SK-N-SH (cell line): ENCODE measurements at regions not wholly inside any gene's neighbourhood (a gene's known extent, or its start where the extent isn't known, plus 50 kb on each side); places are given as distances from the start of the nearest gene placed in this dataset.

Experiments used
- CTCF ChIA-PET: fragments of 300-600, 350-600 bp; formaldehyde crosslinking; extraction: SDS; loops from one replicate; lab custom pipeline; 2021; lab: Yijun Ruan, JAX
- POLR2A ChIA-PET: fragments of 350-600 bp; sonication (Branson Sonifier 250); formaldehyde crosslinking; extraction: SDS; loops from one replicate; lab custom pipeline; 2020; ENCODE audit warnings: antibody characterized with exemption, inconsistent platforms; lab: Yijun Ruan, JAX
- DNase-seq: peaks from one replicate; pipeline ENCODE4 v3.0.0; 2012
- H2AFZ ChIP-seq: fragments of 200-600 bp; sonication (generic); 2 replicates; pipeline ENCODE4 v1.8.1; 2016; ENCODE audit warnings: antibody characterized with exemption, mild to moderate bottlenecking, low read depth
- H3F3A ChIP-seq: fragments of 200-600 bp; sonication (generic); replicated peaks from 2 replicates; pipeline ENCODE3; 2016; ENCODE audit warnings: antibody characterized with exemption, mild to moderate bottlenecking; ENCODE audit not compliant: insufficient read depth
- H3K27ac ChIP-seq, 2 experiments: fragments of 200-500 bp in 1 of 2; fragments of 200-600 bp in 1 of 2; sonication (Bioruptor generic) in 1 of 2; sonication (generic), shearing (Covaris generic) in 1 of 2; 2 replicates each; pipeline versions ENCODE4 v1.5.1 to v1.6.1; 2014 to 2016; ENCODE audit warnings: low read depth in 2 of 2, inconsistent platforms in 1 of 2, low read length in 1 of 2, mild to moderate bottlenecking in 1 of 2, mixed read lengths in 1 of 2
- H3K27me3 ChIP-seq: fragments of 200-600 bp; sonication (generic), shearing (Covaris generic); 2 replicates; pipeline ENCODE4 v1.6.1; 2016; ENCODE audit warnings: mixed run types; ENCODE audit not compliant: insufficient read depth
- H3K36me3 ChIP-seq, 2 experiments: fragments of 200-500 bp in 1 of 2; fragments of 200-600 bp in 1 of 2; sonication (Bioruptor generic) in 1 of 2; sonication (generic) in 1 of 2; replicated peaks in 1 of 2; 2 replicates each; pipeline versions ENCODE3 to v1.5.1; 2014 to 2016; ENCODE audit warnings: low read length in 1 of 2, mild to moderate bottlenecking in 1 of 2; ENCODE audit not compliant: insufficient read depth in 2 of 2, control insufficient read depth in 1 of 2
- H3K4me1 ChIP-seq, 2 experiments: fragments of 200-500 bp in 1 of 2; fragments of 200-600 bp in 1 of 2; sonication (Bioruptor generic) in 1 of 2; sonication (generic), shearing (Covaris generic) in 1 of 2; 2 replicates each; pipeline versions ENCODE4 v1.5.1 to v1.6.1; 2014 to 2016; ENCODE audit warnings: low read depth in 1 of 2, low read length in 1 of 2, mixed run types in 1 of 2; ENCODE audit not compliant: insufficient read depth in 2 of 2, control insufficient read depth in 1 of 2
- H3K4me2 ChIP-seq: fragments of 200-600 bp; sonication (generic), shearing (Covaris generic); 2 replicates; pipeline ENCODE4 v1.6.1; 2017; ENCODE audit warnings: mixed run types
- H3K4me3 ChIP-seq, 2 experiments: fragments of 200-500 bp in 1 of 2; fragments of 200-600 bp in 1 of 2; sonication (Bioruptor generic) in 1 of 2; sonication (generic), shearing (Covaris generic) in 1 of 2; 2 replicates each; pipeline versions ENCODE4 v1.5.1 to v1.8.1; 2014 to 2016; ENCODE audit warnings: low read depth in 2 of 2, inconsistent platforms in 1 of 2, low read length in 1 of 2, mild to moderate bottlenecking in 1 of 2, mixed read lengths in 1 of 2, moderate library complexity in 1 of 2
- H3K79me2 ChIP-seq: fragments of 200-600 bp; sonication (generic); 2 replicates; pipeline ENCODE4 v1.8.1; 2017; ENCODE audit warnings: mild to moderate bottlenecking; ENCODE audit not compliant: insufficient read depth
- H3K9ac ChIP-seq: fragments of 200-600 bp; sonication (generic); 2 replicates; pipeline ENCODE4 v1.6.1; 2017; ENCODE audit warnings: mixed run types
- H3K9me2 ChIP-seq: fragments of 200-600 bp; sonication (generic); 2 replicates; pipeline ENCODE4 v1.6.1; 2017; ENCODE audit warnings: mixed run types
- H3K9me3 ChIP-seq: fragments of 200-600 bp; sonication (generic); 2 replicates; pipeline ENCODE4 v1.6.1; 2017; ENCODE audit warnings: mixed run types, mild to moderate bottlenecking, moderate library complexity
- H4K20me1 ChIP-seq: fragments of 200-600 bp; sonication (generic); 2 replicates; pipeline ENCODE4 v1.6.1; 2017; ENCODE audit warnings: mild to moderate bottlenecking, mixed run types; ENCODE audit not compliant: insufficient read depth
- CHD2 ChIP-seq: fragments of 150-350 bp; IDR thresholded peaks from 2 replicates; pipeline ENCODE4 v1.6.1; 2018; ENCODE audit warnings: low read length; ENCODE audit not compliant: partially characterized antibody
- ELF1 ChIP-seq: IDR thresholded peaks from 2 replicates; pipeline ENCODE4 v1.4.0; 2012
- EP300 ChIP-seq, 2 experiments: IDR thresholded peaks; 2 replicates each; pipeline versions ENCODE4 v1.4.0 to v1.6.1; 2012; ENCODE audit warnings: borderline replicate concordance in 1 of 2, low read depth in 1 of 2, low read length in 1 of 2
- FOSL2 ChIP-seq: IDR thresholded peaks from 2 replicates; pipeline ENCODE4 v1.4.0; 2012; ENCODE audit warnings: low read depth, mild to moderate bottlenecking, moderate library complexity, borderline replicate concordance
- FOXM1 ChIP-seq: IDR thresholded peaks from 2 replicates; pipeline ENCODE4 v1.4.0; 2012; ENCODE audit warnings: low read depth, mild to moderate bottlenecking
- MXI1 ChIP-seq: IDR thresholded peaks from 2 replicates; pipeline ENCODE4 v1.6.1; 2012; ENCODE audit warnings: mild to moderate bottlenecking, low read depth, low read length, improper control_type of control experiment
- NRF1 ChIP-seq: IDR thresholded peaks from 2 replicates; pipeline ENCODE4 v1.6.1; 2012; ENCODE audit warnings: low read depth, mild to moderate bottlenecking, low read length
- POLR2AphosphoS5 ChIP-seq: IDR thresholded peaks from 2 replicates; pipeline ENCODE4 v1.6.1; 2012; ENCODE audit warnings: low read depth, low read length
- RFX5 ChIP-seq: IDR thresholded peaks from 2 replicates; pipeline ENCODE4 v1.6.1; 2012; ENCODE audit warnings: mild to moderate bottlenecking, improper control_type of control experiment, low read length
- RXRA ChIP-seq: IDR thresholded peaks from 2 replicates; pipeline ENCODE4 v1.4.0; 2012; ENCODE audit warnings: low read depth, mild to moderate bottlenecking, borderline replicate concordance
- TAF1 ChIP-seq: IDR thresholded peaks from 2 replicates; pipeline ENCODE4 v1.6.1; 2012; ENCODE audit warnings: low read depth, mild to moderate bottlenecking, low read length, moderate library complexity, borderline replicate concordance
- TEAD4 ChIP-seq: IDR thresholded peaks from 2 replicates; pipeline ENCODE4 v1.4.0; 2012; ENCODE audit warnings: mild to moderate bottlenecking, borderline replicate concordance; ENCODE audit not compliant: insufficient read depth
- YY1 ChIP-seq: IDR thresholded peaks from 2 replicates; pipeline ENCODE4 v1.4.0; 2012; ENCODE audit warnings: low read depth, mild to moderate bottlenecking
- WGBS: methylation state at CpG from one replicate; pipeline ENCODE4 v1.1.6; 2017; ENCODE audit warnings: low lambda C conversion rate; 5-methylcytosine and 5-hydroxymethylcytosine counted together
- TF ChIP-seq, protein P1 (sequence below): fragments of 150-350 bp; IDR thresholded peaks from 2 replicates; pipeline ENCODE4 v1.6.1; 2017; ENCODE audit warnings: antibody characterized with exemption, low read length, low read depth, borderline replicate concordance
- TF ChIP-seq, protein P2 (sequence below): IDR thresholded peaks from 2 replicates; pipeline ENCODE4 v1.4.0; 2012; ENCODE audit warnings: low read depth
- TF ChIP-seq, protein P3 (sequence below): fragments of 200-600 bp; sonication (generic); IDR thresholded peaks from 2 replicates; pipeline ENCODE4 v1.6.1; 2017; ENCODE audit warnings: antibody characterized with exemption, mild to moderate bottlenecking, moderate library complexity
- TF ChIP-seq, protein P4 (sequence below): IDR thresholded peaks from 2 replicates; pipeline ENCODE4; 2012
- TF ChIP-seq, protein P5 (sequence below): IDR thresholded peaks from 2 replicates; pipeline ENCODE4 v1.6.1; 2012; ENCODE audit warnings: mild to moderate bottlenecking, low read depth, low read length, moderate library complexity
- TF ChIP-seq, protein P6 (sequence below): IDR thresholded peaks from 2 replicates; pipeline ENCODE4 v1.4.0; 2012; ENCODE audit warnings: low read depth, borderline replicate concordance

DNA sequence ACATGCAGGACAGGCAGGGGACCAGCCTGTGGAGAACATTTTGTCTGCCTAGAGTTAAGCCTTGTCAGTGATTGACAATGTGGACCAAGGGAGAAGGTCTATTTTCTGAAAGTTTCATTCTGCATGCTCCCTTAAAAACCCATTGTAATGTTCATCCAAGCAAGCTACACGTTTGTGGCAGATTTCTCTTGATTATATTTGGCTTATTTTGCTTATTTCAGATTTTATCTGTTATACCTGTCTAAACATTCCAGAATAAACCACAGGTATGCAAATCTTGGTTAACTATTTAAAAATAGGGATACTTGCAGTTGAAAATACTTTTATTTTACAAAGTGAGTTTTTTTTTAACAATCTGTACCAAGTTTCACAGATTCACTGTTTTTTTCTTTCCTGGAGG lies 78.2 kb upstream of the F3 start:
- POLR2A ChIA-PET: no interaction called here
- Histone ChIP-seq H3K9me2 (no peaks in the 10 kb centered on the region), H3K9me3 (no peaks in the 10 kb centered on the region), H4K20me1 (no peaks in the 10 kb centered on the region), H2AFZ (no peak overlapping the region), H3K79me2 (no peaks in the 10 kb centered on the region), H3K27me3 (no peaks in the 10 kb centered on the region), H3K4me3 (no peak overlapping the region), H3K4me1 (peaks cover 4 to 8% of the 10 kb centered on the region in 2 experiments; a peak in 2 of 4 replicates), H3K36me3 (no peaks in the 10 kb centered on the region), H3K4me2 (no peak overlapping the region), H3F3A (no peaks in the 10 kb centered on the region), H3K27ac (no peak overlapping the region), H3K9ac (no peak overlapping the region)
- TF ChIP-seq NRF1: no peak
- TF ChIP-seq, protein P1, sequence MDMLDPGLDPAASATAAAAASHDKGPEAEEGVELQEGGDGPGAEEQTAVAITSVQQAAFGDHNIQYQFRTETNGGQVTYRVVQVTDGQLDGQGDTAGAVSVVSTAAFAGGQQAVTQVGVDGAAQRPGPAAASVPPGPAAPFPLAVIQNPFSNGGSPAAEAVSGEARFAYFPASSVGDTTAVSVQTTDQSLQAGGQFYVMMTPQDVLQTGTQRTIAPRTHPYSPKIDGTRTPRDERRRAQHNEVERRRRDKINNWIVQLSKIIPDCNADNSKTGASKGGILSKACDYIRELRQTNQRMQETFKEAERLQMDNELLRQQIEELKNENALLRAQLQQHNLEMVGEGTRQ: no peak
- TF ChIP-seq ELF1: no peak
- no peak for TF ChIP-seq FOSL2
- no peak for TF ChIP-seq FOXM1
- TF ChIP-seq, protein P2, sequence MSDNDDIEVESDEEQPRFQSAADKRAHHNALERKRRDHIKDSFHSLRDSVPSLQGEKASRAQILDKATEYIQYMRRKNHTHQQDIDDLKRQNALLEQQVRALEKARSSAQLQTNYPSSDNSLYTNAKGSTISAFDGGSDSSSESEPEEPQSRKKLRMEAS: no peak
- TF ChIP-seq, protein P3, sequence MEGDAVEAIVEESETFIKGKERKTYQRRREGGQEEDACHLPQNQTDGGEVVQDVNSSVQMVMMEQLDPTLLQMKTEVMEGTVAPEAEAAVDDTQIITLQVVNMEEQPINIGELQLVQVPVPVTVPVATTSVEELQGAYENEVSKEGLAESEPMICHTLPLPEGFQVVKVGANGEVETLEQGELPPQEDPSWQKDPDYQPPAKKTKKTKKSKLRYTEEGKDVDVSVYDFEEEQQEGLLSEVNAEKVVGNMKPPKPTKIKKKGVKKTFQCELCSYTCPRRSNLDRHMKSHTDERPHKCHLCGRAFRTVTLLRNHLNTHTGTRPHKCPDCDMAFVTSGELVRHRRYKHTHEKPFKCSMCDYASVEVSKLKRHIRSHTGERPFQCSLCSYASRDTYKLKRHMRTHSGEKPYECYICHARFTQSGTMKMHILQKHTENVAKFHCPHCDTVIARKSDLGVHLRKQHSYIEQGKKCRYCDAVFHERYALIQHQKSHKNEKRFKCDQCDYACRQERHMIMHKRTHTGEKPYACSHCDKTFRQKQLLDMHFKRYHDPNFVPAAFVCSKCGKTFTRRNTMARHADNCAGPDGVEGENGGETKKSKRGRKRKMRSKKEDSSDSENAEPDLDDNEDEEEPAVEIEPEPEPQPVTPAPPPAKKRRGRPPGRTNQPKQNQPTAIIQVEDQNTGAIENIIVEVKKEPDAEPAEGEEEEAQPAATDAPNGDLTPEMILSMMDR: no peak
- no peak for TF ChIP-seq RFX5
- TF ChIP-seq RXRA: no peak
- TF ChIP-seq, protein P4, sequence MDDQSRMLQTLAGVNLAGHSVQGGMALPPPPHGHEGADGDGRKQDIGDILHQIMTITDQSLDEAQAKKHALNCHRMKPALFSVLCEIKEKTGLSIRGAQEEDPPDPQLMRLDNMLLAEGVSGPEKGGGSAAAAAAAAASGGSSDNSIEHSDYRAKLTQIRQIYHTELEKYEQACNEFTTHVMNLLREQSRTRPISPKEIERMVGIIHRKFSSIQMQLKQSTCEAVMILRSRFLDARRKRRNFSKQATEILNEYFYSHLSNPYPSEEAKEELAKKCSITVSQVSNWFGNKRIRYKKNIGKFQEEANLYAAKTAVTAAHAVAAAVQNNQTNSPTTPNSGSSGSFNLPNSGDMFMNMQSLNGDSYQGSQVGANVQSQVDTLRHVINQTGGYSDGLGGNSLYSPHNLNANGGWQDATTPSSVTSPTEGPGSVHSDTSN: no peak
- TF ChIP-seq, protein P5, sequence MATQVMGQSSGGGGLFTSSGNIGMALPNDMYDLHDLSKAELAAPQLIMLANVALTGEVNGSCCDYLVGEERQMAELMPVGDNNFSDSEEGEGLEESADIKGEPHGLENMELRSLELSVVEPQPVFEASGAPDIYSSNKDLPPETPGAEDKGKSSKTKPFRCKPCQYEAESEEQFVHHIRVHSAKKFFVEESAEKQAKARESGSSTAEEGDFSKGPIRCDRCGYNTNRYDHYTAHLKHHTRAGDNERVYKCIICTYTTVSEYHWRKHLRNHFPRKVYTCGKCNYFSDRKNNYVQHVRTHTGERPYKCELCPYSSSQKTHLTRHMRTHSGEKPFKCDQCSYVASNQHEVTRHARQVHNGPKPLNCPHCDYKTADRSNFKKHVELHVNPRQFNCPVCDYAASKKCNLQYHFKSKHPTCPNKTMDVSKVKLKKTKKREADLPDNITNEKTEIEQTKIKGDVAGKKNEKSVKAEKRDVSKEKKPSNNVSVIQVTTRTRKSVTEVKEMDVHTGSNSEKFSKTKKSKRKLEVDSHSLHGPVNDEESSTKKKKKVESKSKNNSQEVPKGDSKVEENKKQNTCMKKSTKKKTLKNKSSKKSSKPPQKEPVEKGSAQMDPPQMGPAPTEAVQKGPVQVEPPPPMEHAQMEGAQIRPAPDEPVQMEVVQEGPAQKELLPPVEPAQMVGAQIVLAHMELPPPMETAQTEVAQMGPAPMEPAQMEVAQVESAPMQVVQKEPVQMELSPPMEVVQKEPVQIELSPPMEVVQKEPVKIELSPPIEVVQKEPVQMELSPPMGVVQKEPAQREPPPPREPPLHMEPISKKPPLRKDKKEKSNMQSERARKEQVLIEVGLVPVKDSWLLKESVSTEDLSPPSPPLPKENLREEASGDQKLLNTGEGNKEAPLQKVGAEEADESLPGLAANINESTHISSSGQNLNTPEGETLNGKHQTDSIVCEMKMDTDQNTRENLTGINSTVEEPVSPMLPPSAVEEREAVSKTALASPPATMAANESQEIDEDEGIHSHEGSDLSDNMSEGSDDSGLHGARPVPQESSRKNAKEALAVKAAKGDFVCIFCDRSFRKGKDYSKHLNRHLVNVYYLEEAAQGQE: no peak
- TF ChIP-seq CHD2: no peak
- TF ChIP-seq, protein P6, sequence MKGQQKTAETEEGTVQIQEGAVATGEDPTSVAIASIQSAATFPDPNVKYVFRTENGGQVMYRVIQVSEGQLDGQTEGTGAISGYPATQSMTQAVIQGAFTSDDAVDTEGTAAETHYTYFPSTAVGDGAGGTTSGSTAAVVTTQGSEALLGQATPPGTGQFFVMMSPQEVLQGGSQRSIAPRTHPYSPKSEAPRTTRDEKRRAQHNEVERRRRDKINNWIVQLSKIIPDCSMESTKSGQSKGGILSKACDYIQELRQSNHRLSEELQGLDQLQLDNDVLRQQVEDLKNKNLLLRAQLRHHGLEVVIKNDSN: no peak
- TF ChIP-seq MXI1: no peak
- TF ChIP-seq EP300 (IDR thresholded peaks at IDR 0.05; ENCODE audit: borderline replicate concordance in 1 of 2, low read depth in 1 of 2, low read length in 1 of 2): no peak
- no peak for TF ChIP-seq YY1
- no peak for TF ChIP-seq POLR2AphosphoS5
- TF ChIP-seq TAF1: no peak
- TF ChIP-seq TEAD4: no peak
- CTCF ChIA-PET: no interaction called here
- 32% methylated on average over 1 of the region's 1 CpG for WGBS
- DNase-seq: no peak
